ENCODE measurements at regions not wholly inside any gene's neighbourhood (a gene's known extent, or its start where the extent isn't known, plus 50 kb on each side); places are given as distances from the start of the nearest gene placed in this dataset.

GRCh38 chrX:20974326-20974725 is 399.9 kb upstream of the CNKSR2 start:
- TF ChIP-seq NR1H2 (CRISPR knock-in tag; IDR thresholded peaks at IDR 0.05) (no peak), CREM (CRISPR knock-in tag; IDR thresholded peaks at IDR 0.05) (no peak), FOXP1 (CRISPR knock-in tag; IDR thresholded peaks at IDR 0.05; ENCODE audit: borderline replicate concordance) (no peak), TCF7 (CRISPR knock-in tag; IDR thresholded peaks at IDR 0.05; ENCODE audit: low read depth) (no peak), NFE2L1 (CRISPR knock-in tag; IDR thresholded peaks at IDR 0.05) (no peak), CTCF (IDR thresholded peaks at IDR 0.05) (no peak), ZNF232 (CRISPR knock-in tag; IDR thresholded peaks at IDR 0.05) (no peak)
- TF ChIP-seq, protein P1, sequence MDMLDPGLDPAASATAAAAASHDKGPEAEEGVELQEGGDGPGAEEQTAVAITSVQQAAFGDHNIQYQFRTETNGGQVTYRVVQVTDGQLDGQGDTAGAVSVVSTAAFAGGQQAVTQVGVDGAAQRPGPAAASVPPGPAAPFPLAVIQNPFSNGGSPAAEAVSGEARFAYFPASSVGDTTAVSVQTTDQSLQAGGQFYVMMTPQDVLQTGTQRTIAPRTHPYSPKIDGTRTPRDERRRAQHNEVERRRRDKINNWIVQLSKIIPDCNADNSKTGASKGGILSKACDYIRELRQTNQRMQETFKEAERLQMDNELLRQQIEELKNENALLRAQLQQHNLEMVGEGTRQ (CRISPR knock-in tag; IDR thresholded peaks at IDR 0.05), result no peak
- TF ChIP-seq, protein P2, sequence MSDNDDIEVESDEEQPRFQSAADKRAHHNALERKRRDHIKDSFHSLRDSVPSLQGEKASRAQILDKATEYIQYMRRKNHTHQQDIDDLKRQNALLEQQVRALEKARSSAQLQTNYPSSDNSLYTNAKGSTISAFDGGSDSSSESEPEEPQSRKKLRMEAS (CRISPR knock-in tag; IDR thresholded peaks at IDR 0.05), result no peak
- TF ChIP-seq, protein P3, sequence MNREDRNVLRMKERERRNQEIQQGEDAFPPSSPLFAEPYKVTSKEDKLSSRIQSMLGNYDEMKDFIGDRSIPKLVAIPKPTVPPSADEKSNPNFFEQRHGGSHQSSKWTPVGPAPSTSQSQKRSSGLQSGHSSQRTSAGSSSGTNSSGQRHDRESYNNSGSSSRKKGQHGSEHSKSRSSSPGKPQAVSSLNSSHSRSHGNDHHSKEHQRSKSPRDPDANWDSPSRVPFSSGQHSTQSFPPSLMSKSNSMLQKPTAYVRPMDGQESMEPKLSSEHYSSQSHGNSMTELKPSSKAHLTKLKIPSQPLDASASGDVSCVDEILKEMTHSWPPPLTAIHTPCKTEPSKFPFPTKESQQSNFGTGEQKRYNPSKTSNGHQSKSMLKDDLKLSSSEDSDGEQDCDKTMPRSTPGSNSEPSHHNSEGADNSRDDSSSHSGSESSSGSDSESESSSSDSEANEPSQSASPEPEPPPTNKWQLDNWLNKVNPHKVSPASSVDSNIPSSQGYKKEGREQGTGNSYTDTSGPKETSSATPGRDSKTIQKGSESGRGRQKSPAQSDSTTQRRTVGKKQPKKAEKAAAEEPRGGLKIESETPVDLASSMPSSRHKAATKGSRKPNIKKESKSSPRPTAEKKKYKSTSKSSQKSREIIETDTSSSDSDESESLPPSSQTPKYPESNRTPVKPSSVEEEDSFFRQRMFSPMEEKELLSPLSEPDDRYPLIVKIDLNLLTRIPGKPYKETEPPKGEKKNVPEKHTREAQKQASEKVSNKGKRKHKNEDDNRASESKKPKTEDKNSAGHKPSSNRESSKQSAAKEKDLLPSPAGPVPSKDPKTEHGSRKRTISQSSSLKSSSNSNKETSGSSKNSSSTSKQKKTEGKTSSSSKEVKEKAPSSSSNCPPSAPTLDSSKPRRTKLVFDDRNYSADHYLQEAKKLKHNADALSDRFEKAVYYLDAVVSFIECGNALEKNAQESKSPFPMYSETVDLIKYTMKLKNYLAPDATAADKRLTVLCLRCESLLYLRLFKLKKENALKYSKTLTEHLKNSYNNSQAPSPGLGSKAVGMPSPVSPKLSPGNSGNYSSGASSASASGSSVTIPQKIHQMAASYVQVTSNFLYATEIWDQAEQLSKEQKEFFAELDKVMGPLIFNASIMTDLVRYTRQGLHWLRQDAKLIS (CRISPR knock-in tag; IDR thresholded peaks at IDR 0.05; ENCODE audit: borderline replicate concordance), result no peak

All from WTC11 (cell line).